Putamen (tissue), 1 donor: ENCODE measurements at regions not wholly inside any gene's neighbourhood (a gene's known extent, or its start where the extent isn't known, plus 50 kb on each side); places are given as distances from the start of the nearest gene placed in this dataset.

Experiments
- DNase-seq: peaks from one replicate; pipeline ENCODE4 v3.0.0-alpha.2; 2016; ENCODE audit warnings: low spot score

GRCh38 chr7:118696879-118697278, 472.4 kb downstream of the ANKRD7 start:
- no peak for DNase-seq

DNA sequence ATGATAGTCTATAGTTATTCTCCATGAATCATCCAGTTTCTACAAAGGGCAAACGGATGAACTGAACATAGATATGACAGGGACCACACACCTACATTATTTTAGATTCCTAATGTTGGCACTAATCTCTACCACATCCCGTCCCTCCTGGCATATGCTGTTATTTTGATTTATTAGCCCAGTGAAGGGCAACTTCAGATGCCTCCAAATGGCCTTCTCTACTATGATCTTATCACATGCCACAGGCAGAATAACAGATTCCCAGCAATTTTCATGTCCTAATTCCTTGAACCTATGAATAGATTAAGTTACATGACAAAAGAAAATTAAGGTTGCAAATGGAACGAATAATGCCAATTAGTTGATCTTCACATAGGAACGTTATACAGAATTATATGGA, 474.7 kb downstream of the ANKRD7 start:
- no peak for DNase-seq

DNA sequence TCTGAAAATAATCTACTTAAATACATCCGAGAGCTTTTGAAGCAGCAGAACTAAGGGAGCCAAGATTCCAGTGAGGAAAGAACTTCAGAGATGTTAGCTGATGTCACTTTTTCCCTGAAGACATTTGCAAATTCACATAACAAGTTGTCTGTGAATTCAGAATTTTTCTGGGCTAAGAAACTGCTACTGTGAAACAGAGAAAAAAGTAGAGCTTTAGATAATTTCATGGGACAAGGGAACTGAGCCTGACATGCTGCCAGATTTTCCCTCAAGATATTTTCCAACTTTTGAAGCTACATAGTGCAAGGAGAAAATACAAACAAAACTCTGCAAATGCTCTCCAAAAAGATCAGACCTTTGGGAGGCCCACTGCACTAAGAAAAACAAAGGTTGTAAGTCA, 484.2 kb downstream of the ANKRD7 start:
- DNase-seq, result no peak

DNA sequence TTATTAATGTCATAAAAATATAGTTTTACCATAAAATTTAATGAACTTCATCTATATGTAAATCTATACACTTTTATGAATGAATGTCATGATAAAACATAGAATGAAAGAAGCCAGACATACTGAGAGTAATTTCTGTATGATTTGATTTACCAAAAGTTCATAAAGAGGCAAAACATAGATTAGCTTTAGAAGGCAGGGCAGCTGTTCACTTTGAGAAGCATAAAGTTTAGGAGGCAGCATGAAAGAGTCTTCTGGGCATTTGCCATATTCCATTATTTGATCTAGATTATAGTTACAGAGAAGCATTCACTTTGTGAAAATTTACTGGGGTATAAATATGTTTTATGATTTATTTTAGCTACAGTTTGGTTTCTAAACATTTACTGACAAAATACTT, 487.2 kb downstream of the ANKRD7 start:
- DNase-seq, result no peak

DNA sequence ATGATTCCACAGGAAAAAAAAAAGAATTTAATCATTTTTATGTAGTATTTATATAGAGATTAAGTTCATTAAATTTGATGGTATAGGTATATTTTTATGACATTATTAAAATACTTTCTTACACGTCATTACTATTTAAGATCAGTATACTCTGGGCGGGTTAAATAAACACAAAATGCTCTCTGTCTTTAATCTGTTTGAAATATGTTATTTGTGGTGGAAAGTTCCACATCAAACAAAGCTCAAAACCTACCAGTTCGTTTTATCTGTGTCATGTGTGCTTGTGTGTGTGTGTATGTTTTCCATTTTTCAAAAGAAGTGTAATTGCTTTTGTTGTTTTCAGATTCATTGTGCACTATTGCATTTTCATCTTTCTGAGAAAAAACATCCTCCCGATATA, 488.5 kb downstream of the ANKRD7 start:
- no peak for DNase-seq

DNA sequence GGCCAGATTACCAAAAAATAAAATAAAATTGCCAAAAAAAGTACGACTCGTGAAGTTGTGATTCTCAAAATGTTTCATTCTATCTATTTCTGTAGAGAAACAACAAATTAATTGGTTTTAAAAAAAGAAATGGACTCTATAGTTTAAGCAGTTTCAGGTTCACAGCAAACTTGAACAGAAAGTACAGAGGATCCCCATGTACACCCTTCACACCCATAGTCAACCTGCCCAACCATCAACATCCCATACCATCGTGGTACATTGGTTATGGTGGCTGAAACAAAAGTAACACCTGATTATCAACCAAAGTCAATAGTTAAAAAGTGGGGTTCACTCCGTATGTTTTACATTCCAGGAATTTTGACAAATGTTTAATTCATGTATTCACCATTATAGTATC, 496.1 kb downstream of the ANKRD7 start:
- DNase-seq, result no peak

- DNase-seq, result no peak
Measured at GRCh38 chr7:118731854-118732253, 507.4 kb downstream of the ANKRD7 start.

DNA sequence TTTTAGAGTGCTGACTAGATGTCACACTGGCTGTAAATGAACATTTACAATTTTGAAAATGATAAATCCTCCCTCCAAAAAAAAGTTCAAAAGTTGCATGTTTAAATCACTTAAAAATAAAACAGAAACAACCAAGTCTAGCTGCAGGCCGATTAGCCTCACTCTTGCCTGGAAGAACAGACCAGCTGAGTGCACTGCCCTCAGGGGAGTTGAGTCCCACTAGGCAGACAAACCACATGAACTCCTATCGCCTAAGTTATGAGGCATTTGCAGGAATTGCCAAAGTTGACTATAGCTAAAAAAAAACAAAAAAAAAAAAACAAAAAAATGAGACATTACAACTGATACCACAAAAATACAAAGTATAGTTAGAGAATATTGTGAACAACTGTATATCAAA, 510.0 kb downstream of the ANKRD7 start:
- no peak for DNase-seq

- DNase-seq, result no peak
Measured at GRCh38 chr7:118735441-118735840, 510.9 kb downstream of the ANKRD7 start.

GRCh38 chr7:118737935-118738334, 513.4 kb downstream of the ANKRD7 start:
- no peak for DNase-seq

DNA sequence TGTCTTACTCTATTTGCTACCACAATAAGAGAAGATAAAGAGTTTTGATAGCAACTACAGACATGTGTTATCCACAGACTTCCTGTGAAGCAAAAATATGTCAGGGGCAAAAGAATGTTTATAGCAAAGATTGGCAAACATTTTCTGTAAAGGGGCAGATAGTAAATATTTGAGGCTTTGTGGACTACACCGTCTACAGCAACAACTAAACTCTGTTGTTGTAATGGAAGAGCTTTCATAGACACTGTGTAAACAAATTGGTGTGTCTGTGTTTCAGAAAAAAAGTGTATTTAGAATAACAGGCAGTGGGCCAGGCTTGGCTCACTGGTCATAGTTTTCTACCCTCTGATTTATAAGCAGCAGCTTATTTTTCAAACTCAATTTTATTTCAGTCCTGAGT, 521.4 kb downstream of the ANKRD7 start:
- no peak for DNase-seq

DNA sequence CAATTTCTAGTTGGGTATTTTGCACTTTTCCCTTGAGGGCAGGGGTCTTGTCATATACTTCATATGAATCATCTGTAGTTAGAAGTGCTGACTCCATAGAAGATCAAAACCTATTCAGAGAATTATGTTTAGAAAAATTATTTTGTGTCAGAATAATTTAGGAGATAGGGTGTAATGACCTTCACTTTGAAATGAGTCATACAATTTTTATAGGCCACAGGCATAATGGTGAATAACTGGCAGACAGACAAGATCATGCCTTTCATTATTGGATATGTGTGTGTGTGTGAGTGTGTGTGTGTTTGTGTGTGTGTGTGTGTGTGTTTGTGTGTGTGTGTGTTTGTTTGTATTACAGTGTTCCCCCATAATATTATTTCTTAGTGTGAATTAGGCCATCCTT, 523.0 kb downstream of the ANKRD7 start:
- DNase-seq, result no peak

GRCh38 chr7:118753479-118753878, 529.0 kb downstream of the ANKRD7 start:
- no peak for DNase-seq

GRCh38 chr7:118754608-118755007, 530.1 kb downstream of the ANKRD7 start:
- DNase-seq, result no peak

DNA sequence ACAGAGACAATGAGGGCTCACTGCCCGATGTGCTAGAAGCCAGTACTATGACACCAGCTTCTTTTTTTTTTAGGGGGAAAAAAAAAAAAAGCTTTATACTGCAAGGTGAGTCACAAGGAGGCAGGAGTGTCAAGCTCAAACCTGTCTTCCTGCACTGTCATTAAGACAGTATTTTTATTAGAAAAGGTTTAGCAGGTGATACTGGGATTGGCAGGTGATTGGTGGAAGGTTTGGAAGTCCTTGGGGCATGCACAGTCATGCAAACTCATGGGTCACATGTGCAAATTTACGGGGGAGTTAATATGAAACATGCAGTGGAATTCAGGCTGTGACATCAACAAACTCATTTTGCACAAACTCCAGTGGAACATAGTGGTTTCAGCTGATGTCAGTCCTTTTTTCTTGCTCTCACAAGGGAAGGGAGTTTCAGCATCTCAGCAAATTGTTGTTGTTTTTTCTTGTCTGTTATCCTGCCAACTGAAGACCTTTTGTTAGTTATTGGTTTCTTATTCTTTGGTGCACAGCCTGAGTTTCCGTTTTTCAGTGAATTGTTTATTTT, 530.6 kb downstream of the ANKRD7 start:
- no peak for DNase-seq

- no peak for DNase-seq
Measured at GRCh38 chr7:118757066-118757465, 532.6 kb downstream of the ANKRD7 start.

- no peak for DNase-seq
Measured at GRCh38 chr7:118758582-118758981, 534.1 kb downstream of the ANKRD7 start.

DNA sequence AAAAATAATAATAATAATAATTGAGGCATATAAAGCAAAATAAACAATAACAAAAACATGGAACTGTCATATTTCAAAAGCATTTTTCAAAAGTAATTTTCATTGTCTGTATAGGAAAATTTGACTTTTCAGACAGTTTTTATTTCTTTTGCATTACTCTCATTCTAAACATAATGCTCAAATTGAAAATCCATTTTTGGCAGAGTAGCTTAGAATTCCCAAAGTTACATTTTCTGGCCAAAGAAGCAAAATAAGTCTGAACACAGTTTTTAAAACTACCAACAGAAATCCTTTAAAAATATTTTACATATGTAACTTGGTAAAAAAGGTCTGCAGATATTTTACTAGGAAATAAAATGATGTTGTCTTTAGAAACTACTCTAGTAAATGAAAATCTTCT, 535.4 kb downstream of the ANKRD7 start:
- no peak for DNase-seq

GRCh38 chr7:118762451-118762850, 537.9 kb downstream of the ANKRD7 start:
- no peak for DNase-seq

- no peak for DNase-seq
Measured at GRCh38 chr7:118764221-118764620, 539.7 kb downstream of the ANKRD7 start.

- no peak for DNase-seq
Measured at GRCh38 chr7:118771672-118772071, 547.2 kb downstream of the ANKRD7 start.

DNA sequence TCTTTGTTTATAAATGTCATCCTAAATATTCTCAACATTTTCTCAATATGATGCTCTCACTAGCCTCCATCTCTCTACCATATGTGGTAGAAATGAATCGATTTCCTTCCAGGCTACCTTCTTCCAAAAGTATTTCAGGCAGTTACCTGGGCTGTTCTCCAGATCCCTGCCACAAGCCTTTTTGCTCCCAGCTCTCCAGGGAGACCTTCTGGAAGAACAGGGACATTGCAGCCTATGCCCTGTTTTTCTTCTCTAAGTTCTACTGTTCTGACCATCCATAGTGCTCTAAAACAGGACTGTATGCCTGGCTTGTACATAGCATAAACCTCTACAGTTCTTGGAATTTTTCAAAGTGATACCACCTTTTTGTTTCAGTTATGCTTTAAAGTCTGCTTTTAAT, 552.8 kb downstream of the ANKRD7 start:
- no peak for DNase-seq

DNA sequence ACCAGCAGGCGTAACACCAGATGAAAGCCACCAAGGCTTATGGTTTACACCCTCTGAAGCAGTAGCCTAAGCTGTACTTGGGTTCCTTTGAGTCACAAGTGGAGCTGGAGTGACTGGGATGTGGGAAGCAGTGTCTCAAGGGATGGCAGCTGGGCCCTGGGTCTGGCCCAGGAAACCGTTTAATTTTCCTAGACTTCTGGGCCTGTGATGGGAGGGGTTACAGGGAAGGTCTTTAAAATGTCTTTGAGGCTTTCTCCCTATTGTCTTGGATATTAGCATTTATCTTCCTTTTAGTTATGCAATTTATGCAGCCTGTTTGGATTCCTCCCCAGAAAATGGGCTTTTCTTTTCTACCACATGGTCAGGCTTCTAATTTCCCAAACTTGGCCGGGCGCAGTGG, 568.2 kb downstream of the ANKRD7 start:
- no peak for DNase-seq

GRCh38 chr7:118793582-118793981, 569.1 kb downstream of the ANKRD7 start:
- no peak for DNase-seq

DNA sequence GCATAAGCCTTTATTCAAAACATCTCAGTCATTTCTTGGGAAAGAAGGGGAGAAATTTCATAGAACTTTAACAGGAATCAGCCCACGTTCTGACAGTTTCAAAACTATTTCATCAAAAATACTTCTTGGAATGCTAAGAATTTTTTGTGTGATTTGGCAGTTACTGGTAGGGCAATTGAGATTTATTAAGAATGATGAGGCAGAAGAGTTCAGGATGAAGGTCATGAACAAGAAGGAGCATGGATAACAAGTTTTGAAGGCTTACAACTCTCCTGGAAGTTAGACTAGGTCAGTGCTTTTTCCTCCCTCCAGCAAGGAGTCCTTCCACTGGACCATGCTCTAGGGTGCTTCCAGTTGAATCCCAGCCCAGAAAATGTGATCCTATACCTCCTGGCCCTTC, 569.9 kb downstream of the ANKRD7 start:
- no peak for DNase-seq
